Right lobe of liver (tissue), 4 donors: ENCODE measurements at regions not wholly inside any gene's neighbourhood (a gene's known extent, or its start where the extent isn't known, plus 50 kb on each side); places are given as distances from the start of the nearest gene placed in this dataset.

ENCODE experiments used
- CTCF ChIP-seq, 4 donors: fragments of 200-600 bp in 3 of 4; fragments of 450-650 bp in 1 of 4; IDR thresholded peaks; one replicate each; pipeline versions ENCODE4 v1.5.1 to v1.8.0; 2016 to 2022; ENCODE audit warnings: antibody characterized with exemption in 4 of 4, mild to moderate bottlenecking in 2 of 4
- POLR2A ChIP-seq: fragments of 450-650 bp; IDR thresholded peaks from one replicate; pipeline ENCODE4 v1.6.1; 2017; ENCODE audit warnings: antibody characterized with exemption, mild to moderate bottlenecking
- donor health status: DM: no; HTN: no; CAD: no.
- donor health status: DM: no; HTN: no; CAD: no.
- donor health status: DM: no; HTN: yes; CAD: no.

GRCh38 chr10:131586958-131587357, 275.4 kb upstream of the TCERG1L start:
- TF ChIP-seq CTCF (IDR thresholded peaks at IDR 0.05) (no peak), POLR2A (no peak)
